ENCODE measurements at regions not wholly inside any gene's neighbourhood (a gene's known extent, or its start where the extent isn't known, plus 50 kb on each side); places are given as distances from the start of the nearest gene placed in this dataset.

GRCh38 chr4:162352580-162353107, 188.8 kb upstream of the FSTL5 start:
- WGBS, 4 donors = 75 to 90% (median 84%) methylated on average over 1 of the region's 1 CpG
- Histone ChIP-seq H3K9me3 (replicated peaks in 1 of 3) (no peaks in the 10 kb centered on the region), H3K27me3 (no peaks in the 10 kb centered on the region), H3K4me3 (no peak overlapping the region), H3K36me3 (replicated peaks in 1 of 2) (no peaks in the 10 kb centered on the region), H3K27ac (no peak overlapping the region), H3K4me1 (replicated peaks in 1 of 2) (no peaks in the 10 kb centered on the region)
- no peak for TF ChIP-seq POLR2A (IDR thresholded peaks at IDR 0.05)
- TF ChIP-seq CTCF (IDR thresholded peaks at IDR 0.05) = no peak
- no peak for DNase-seq
- intact Hi-C loops (cut with DNase I) = no loop called here

- no peak for DNase-seq
- Histone ChIP-seq H3K9me3 (replicated peaks in 1 of 3) (no peaks in the 10 kb centered on the region), H3K36me3 (replicated peaks in 1 of 2) (no peaks in the 10 kb centered on the region), H3K4me3 (no peak overlapping the region), H3K27ac (no peak overlapping the region), H3K4me1 (replicated peaks in 1 of 2) (no peaks in the 10 kb centered on the region), H3K27me3 (no peaks in the 10 kb centered on the region)
- intact Hi-C loops (cut with DNase I) = no loop called here
- WGBS, 4 donors = 6 to 56% (median 34%) methylated on average over 2 of the region's 2 CpGs
- TF ChIP-seq CTCF (IDR thresholded peaks at IDR 0.05) (no peak), POLR2A (IDR thresholded peaks at IDR 0.05) (no peak)
Measured at GRCh38 chr4:162350331-162350730, 186.5 kb upstream of the FSTL5 start.

DNA sequence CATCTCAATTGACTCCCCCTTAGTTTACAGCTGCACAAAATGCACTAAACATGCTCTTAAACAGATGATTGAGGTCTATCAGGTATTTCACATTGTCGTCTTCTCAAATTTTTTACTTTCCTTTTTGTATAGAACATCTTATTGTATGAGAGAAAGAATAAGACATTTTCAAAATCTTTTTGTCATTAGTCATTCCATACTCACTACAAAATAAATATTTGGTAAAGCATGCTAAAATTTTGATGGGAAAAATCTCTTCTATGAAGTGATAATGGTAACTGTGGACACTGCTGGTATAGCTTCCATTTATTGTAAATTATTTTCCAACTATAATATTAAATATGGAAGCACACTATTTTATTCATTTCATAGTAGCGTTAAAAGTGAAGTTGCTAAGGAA, 185.6 kb upstream of the FSTL5 start:
- 72 to 79% (median 74%) methylated on average over 2 of the region's 2 CpGs for WGBS, 4 donors
- intact Hi-C loops (cut with DNase I) = no loop called here
- Histone ChIP-seq H3K36me3 (replicated peaks in 1 of 2) (no peaks in the 10 kb centered on the region), H3K9me3 (replicated peaks in 1 of 3) (no peaks in the 10 kb centered on the region), H3K27me3 (no peaks in the 10 kb centered on the region), H3K27ac (no peak overlapping the region), H3K4me1 (replicated peaks in 1 of 2) (no peaks in the 10 kb centered on the region), H3K4me3 (no peak overlapping the region)
- no peak for DNase-seq
- TF ChIP-seq CTCF (IDR thresholded peaks at IDR 0.05) (no peak), POLR2A (IDR thresholded peaks at IDR 0.05) (no peak)

GRCh38 chr4:162347842-162348213, 184.0 kb upstream of the FSTL5 start:
- Histone ChIP-seq H3K27ac (no peak overlapping the region), H3K27me3 (no peaks in the 10 kb centered on the region), H3K9me3 (replicated peaks in 1 of 3) (no peaks in the 10 kb centered on the region), H3K4me3 (no peak overlapping the region), H3K4me1 (replicated peaks in 1 of 2) (no peaks in the 10 kb centered on the region), H3K36me3 (replicated peaks in 1 of 2) (no peaks in the 10 kb centered on the region)
- WGBS, 4 donors = 24 to 59% (median 48%) methylated on average over 3 of the region's 3 CpGs
- TF ChIP-seq CTCF (IDR thresholded peaks at IDR 0.05) (no peak), POLR2A (IDR thresholded peaks at IDR 0.05) (no peak)
- intact Hi-C loops (cut with DNase I) = no loop called here
- no peak for DNase-seq

All from adrenal gland (tissue), 9 donors.